ENCODE measurements at regions not wholly inside any gene's neighbourhood (a gene's known extent, or its start where the extent isn't known, plus 50 kb on each side); places are given as distances from the start of the nearest gene placed in this dataset.
"Not testable (repeated sequence)": the region's sequence is repeated elsewhere in the genome, so short reads cannot be mapped to it uniquely, and the experiment has no call there.

- DNase-seq = no peak
Observed at GRCh38 chr13:99734013-99734693, 232.9 kb downstream of the TM9SF2 start.

GRCh38 chr13:99733346-99733745, 232.1 kb downstream of the TM9SF2 start:
- no peak for DNase-seq

- DNase-seq = no peak
Observed at GRCh38 chr13:99731747-99732146, 230.5 kb downstream of the TM9SF2 start.

- no peak for DNase-seq
Observed at GRCh38 chr13:99730403-99730802, 229.1 kb downstream of the TM9SF2 start.

- no peak for DNase-seq
Observed at GRCh38 chr13:99729745-99730144, 228.5 kb downstream of the TM9SF2 start.

GRCh38 chr13:99727651-99728050, 226.4 kb downstream of the TM9SF2 start:
- DNase-seq = not testable (repeated sequence)

GRCh38 chr13:99726282-99726894, 225.1 kb downstream of the TM9SF2 start:
- DNase-seq = no peak

- DNase-seq = no peak
Observed at GRCh38 chr13:99725644-99726043, 224.4 kb downstream of the TM9SF2 start.

GRCh38 chr13:99724633-99725517, 223.6 kb downstream of the TM9SF2 start:
- no peak for DNase-seq

GRCh38 chr13:99723878-99724277, 222.6 kb downstream of the TM9SF2 start:
- no peak for DNase-seq

GRCh38 chr13:99722931-99723330, 221.7 kb downstream of the TM9SF2 start:
- DNase-seq = no peak

- DNase-seq = no peak
Observed at GRCh38 chr13:99722338-99722818, 221.1 kb downstream of the TM9SF2 start.

- no peak for DNase-seq
Observed at GRCh38 chr13:99721606-99722337, 220.5 kb downstream of the TM9SF2 start.

- no peak for DNase-seq
Observed at GRCh38 chr13:99717959-99718674, 216.8 kb downstream of the TM9SF2 start.

- DNase-seq = no peak
Observed at GRCh38 chr13:99709134-99709533, 207.9 kb downstream of the TM9SF2 start.

- DNase-seq = no peak
Observed at GRCh38 chr13:99704390-99704789, 203.1 kb downstream of the TM9SF2 start.

- DNase-seq = no peak
Observed at GRCh38 chr13:99703908-99704307, 202.6 kb downstream of the TM9SF2 start.

GRCh38 chr13:99702687-99703319, 201.5 kb downstream of the TM9SF2 start:
- DNase-seq = no peak

- DNase-seq = no peak
Observed at GRCh38 chr13:99700468-99700867, 199.2 kb downstream of the TM9SF2 start.

- DNase-seq = no peak
Observed at GRCh38 chr13:99698816-99699099, 197.5 kb downstream of the TM9SF2 start.
